K562 (cell line): ENCODE measurements at regions not wholly inside any gene's neighbourhood (a gene's known extent, or its start where the extent isn't known, plus 50 kb on each side); places are given as distances from the start of the nearest gene placed in this dataset.

ENCODE experiments used
- CTCF ChIP-seq, 3 experiments: IDR thresholded peaks in 2 of 3; conservative IDR thresholded peaks in 1 of 3; 2 replicates each; pipeline ENCODE4 v1.5.1; 2011 to 2012; ENCODE audit warnings: low read length in 3 of 3, mild to moderate bottlenecking in 3 of 3, control low read depth in 2 of 3, improper control_type of control experiment in 1 of 3, inconsistent platforms in 1 of 3, low read depth in 1 of 3, mixed read lengths in 1 of 3, moderate library complexity in 1 of 3; ENCODE audit not compliant: insufficient read depth in 2 of 3
- GTF3C2 ChIP-seq: IDR thresholded peaks from 3 replicates; pipeline ENCODE4 v1.6.1; 2011; ENCODE audit warnings: borderline replicate concordance, mild to moderate bottlenecking, moderate library complexity; ENCODE audit not compliant: insufficient read length; ENCODE audit errors: extremely low read depth
- NCOA4 ChIP-seq: fragments of 450-650 bp; IDR thresholded peaks from 2 replicates; pipeline ENCODE4 v1.6.1; 2018; ENCODE audit warnings: mild to moderate bottlenecking; ENCODE audit not compliant: partially characterized antibody
- POLR2A ChIP-seq: fragments of 450-650 bp; conservative IDR thresholded peaks from 2 replicates; pipeline ENCODE4 v1.6.1; 2016
- ZFP1 ChIP-seq: fragments of 450-650 bp; formaldehyde crosslinking; IDR thresholded peaks from 2 replicates; pipeline ENCODE4 v1.4.0; 2020; ENCODE audit warnings: mild to moderate bottlenecking, mixed read lengths

GRCh38 chr9:117644133-117644931 is 59.9 kb upstream of the TLR4 start:
- TF ChIP-seq ZFP1 (CRISPR knock-in tag) (no peak), NCOA4 (no peak), CTCF (IDR thresholded peaks at IDR 0.05 in 2 of 3, conservative IDR thresholded peaks at IDR 0.05 in 1 of 3; ENCODE audit: insufficient read depth in 2 of 3, low read depth in 1 of 3, low read length in 3 of 3) (peak; percentile 69 to 89 (median 83)), GTF3C2 (no peak), POLR2A (no peak)
